NCI-H2029 (cell line): ENCODE measurements at regions not wholly inside any gene's neighbourhood (a gene's known extent, or its start where the extent isn't known, plus 50 kb on each side); places are given as distances from the start of the nearest gene placed in this dataset.

Experiments
- DNase-seq: peaks from one replicate; lab custom pipeline; 2025; lab: John Stamatoyannopoulos, UW

DNA sequence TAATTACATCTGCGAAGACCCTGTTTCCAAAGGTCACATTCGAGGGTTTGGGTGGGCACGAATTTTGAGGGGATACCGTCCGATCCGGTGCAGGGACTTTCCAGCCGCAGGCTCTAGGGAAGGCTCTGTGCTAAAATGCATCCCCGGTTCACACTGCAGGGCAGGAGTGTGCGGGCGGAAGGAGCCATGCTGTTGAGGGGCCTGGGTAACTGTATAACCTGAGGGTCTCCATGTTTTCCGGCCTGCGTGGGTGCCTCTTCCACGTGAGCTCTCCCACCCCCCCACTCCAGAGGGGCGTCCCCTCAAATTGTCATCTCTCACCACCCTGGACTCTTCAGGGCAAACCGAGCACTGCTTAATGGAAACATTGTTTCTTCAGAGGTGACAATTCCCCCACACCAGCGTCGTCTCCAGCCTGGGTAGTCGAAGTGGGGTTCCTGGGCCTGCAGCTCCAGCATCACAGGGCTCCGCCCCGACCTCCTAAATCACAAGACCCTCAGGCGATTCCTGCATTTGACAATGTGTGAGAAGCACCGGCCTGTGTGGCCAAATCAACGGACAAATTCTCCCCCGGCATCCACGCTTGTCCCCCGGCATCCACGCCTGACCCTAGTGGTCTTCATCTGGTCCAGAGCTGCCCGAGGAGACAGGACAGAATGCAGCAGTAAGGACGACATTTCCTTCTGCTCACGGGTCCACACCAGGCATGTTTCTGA, 51.2 kb downstream of the FOXL3 start:
- no peak for DNase-seq

DNA sequence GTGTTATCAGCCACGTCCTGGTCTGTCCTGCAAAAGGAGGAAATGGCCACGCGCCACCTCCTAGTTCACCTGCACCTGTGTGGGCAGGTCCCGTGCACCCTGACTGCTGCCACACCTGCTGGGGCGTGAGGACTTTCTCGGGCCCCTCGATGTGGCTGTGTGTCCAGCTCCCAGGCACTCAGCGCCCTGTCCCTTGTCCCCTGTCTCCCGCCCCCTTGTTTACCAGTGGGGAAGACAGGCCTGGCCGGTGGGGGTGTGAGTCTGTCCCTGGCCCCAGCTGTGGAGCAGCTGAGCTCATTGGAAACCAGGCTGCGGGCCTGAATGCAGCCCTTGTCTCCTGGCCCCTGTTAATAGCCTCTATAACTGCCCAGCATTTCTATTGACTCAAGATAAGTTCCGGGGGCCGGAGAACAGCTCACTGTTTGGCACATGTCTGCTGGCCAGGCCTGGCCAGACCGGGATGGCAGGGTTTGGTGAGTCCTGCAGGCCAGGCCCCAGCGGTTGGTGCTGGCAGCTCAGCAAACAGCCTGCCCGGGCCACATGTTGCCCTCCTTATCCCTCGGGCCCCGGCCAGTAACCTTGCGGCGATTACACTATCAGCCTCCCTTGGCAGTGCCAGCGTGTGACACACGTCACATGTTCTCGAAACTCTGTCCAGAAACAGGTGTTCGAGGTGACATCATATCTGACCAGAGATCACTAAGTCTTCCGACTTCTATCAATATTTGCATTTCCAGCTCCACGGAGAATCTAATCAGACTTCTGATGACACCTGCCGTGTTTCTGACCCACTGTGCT, 52.1 kb downstream of the FOXL3 start:
- DNase-seq = no peak

DNA sequence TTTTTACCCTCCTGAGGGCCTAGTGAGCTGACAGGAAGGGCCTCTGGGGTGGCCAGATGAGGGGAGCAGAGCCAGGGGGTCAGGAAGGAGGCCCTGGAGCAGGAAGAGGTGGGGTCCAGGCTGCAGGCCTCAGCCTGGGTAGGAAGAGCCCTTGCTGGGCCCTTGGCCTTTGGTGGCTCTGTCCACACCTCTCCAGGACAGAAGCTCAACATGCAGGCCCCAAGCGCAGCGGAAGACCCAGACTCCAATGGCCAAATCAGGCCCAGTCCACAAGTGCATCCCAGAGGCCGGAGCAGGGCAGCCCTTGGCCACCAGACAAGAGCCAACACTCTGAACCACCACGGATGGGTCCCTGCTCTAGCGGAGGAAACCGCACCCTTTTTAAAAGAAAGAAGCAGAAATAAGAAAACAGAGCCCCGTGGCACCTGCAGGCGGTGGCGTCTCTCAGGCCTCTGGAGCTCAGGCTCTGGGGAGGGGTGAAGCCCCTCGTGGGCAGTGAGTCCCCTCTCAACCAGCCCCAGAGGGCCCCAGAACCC, 52.8 kb downstream of the FOXL3 start:
- no peak for DNase-seq

DNA sequence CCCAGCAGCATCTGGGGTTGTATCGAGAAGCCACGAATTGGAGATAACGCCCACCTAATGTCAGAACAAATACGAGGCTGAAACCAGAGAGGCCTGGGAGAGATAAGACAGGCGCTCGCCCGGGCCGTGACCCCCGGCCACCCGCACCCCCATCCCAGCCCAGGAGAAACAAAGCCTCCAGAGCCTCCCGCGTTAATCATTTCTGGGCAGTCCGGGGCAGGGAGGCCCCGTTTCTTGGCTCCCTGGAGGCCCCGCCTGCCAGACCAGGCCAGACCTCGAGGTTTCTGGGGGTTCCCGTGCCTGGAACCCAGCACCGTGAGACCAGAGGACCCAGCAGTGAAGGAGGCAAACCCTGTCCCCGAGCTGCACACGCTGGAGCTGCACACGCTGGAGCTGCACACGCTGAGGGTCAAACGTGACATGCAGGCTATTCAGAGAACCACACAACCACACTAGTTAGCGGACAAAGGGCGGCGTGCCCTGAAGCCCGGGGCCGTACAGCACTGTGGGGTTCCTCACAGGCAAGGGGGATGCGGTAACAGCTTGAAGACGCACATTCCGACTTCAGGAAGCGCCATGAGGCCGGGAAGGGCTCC, 53.4 kb downstream of the FOXL3 start:
- DNase-seq = no peak

DNA sequence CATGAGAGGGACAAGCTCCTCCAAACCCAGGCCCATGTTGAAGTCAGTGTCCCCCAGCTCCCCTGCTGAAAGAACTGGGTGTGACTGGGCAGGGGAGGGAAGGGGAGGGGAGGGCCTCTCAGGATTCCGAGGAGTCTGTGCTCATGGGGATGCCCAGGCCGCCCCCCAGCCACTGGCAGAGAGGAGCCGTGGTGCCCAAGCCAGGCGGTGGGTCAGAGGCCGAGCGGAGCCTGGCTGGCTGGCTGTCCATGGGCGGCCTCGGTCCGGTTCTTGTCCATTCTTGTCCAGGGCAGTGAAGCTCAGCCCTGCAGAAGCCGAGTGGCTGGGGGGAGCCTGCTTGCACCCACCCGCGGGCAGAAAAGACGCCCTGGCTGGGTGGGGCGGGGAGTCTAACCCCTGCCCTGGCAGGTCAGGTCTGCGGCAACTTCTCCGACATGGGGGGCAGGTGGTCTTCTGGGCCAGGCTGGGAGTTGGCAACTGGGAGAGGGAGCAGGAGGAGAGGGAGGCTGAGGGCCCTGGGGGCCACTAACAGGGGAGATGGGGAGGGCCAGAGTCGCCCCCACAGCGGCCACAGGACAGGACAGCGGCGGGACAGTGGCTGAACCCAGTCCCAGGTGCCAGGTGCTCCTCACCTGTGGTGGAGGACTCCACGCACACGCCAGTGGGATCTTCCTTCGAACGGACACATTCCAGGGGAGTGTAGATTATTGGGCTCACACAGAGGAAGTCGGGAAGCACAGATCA, 54.1 kb downstream of the FOXL3 start:
- DNase-seq = no peak

DNA sequence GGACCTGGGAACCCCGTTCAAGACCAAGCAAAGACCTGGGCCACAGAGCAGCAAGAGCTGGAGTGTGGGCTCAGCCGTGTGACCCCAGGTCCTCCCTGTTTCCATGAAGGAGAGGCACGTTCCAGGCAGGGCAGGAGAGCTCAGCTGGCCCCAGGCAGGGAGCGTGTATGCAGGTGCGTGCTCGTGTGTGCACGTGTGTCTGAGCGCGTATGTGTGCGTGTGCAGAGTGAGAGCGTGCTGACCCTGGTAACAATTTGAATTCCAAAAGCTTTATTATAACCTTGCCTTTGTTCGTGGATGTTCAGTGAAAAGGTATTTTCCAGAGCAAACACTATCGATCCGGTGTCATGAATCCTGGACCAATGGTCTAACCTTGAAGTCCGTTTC, 54.6 kb downstream of the FOXL3 start:
- no peak for DNase-seq

DNA sequence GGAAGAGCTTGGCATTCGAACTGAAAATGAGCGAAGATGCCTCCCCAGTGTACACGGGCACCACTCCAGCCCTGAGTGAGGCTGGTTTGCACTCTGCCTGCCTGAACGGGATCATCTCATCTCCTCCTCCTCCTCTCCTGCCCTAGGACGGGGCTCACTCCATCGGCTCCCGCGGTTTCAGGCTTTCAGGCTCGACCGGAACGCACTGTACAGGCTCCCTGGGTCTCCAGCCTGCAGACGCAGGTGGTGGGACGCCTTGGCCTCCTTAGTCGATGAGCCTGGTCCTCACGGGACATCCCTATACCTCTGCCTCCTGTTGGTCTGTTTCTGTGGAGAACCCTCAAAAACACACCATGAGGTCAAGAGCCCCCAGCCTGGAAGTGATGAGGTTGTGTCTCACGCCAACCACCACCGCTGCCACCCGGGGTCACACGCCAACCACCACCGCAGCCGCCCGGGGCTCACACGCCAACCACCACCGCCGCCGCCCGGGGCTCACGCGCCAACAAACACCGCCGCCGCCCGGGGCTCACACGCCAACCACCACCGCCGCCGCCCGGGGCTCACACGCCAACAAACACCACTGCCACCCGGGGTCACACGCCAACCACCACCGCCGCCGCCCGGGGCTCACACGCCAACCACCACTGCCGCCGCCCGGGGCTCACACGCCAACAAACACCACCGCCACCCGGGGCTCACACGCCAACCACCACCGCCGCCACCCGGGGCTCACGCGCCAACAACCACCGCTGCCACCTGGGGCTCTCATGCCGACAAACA, 56.3 kb downstream of the FOXL3 start:
- DNase-seq = no peak

DNA sequence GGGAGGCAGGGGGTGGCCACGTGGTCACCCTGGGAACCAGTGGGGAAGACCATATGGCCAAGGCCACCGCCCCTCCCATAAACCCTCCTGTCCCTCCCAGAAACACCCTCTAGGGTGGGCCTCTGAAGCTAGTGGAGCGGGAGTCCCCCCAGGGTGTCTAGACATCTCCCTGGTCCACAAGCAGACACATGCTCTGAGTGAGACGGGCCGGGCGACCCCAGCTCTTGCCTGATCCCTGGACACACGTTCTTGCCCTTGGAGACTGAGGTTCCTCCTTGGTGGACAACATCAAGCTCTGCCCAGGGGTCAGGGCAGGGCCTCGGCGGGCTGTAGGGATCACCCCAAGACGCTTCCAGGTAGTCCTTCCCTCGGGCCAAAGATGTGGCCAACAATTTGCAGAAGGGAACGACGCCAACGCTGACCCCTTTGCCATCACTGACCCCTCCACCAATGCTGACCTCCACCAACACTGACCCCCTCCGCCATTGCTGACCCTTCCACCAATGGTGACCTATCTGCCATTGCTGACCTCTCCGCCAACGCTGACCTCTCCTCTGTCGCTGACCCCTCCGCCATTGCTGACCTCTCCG, 57.1 kb downstream of the FOXL3 start:
- no peak for DNase-seq

DNA sequence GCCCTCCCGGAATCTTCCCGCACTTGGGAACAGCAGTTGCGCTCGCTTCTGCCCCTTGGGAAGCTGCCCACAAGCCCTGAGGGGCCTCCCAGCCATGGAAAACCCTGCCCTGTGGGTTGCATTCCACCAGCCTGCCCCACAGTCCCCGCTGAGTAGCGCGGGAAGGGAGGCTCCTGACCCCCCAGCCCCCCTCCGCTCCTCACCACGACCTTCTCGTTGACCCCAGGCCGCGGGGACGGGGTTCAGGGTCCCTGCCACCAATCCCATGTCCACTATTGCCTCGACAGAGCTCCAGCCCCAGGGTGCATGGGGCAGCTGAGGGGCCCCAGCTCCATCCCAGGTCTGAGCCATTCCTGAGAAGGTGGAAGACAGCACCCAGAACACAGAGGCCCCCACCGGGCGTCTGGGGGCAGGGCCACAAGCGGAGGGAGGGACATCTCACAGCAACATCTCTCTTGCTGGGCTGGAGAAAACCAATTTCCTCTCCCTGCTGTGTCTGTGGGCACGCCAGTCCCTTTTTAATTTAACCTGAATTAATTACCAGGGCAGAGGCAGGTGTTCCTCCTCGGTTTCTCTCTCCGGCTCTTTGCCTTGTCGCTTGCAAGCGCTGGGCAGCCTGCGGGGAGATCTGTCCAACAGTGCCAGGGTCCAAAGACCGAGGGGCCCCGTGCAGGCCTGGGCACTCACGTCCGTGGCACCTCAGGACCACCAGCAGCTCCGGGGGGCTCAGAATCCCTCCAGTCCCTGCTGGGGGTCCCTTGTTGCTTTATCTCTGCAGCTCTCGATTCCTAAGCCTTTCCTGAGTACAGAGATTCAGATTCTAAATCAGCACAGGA, 57.9 kb downstream of the FOXL3 start:
- DNase-seq = no peak

DNA sequence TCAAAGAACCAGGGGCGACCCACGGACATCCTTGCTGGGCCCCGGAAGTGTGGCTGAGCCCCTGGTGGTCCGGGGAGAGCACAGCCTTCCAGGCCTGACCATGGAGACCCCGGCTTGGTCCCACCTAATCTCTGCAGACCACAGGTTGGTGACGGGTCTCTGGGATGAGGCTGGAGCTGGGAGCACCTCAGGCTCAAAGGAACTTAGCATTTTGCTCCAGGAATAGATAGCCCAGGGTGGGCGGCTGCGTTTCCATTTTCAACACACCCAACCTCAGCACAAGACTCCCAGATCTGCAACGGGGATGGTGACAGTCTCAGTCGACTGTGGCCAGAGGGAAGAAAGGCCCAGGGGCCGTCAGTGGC, 58.5 kb downstream of the FOXL3 start:
- no peak for DNase-seq

DNA sequence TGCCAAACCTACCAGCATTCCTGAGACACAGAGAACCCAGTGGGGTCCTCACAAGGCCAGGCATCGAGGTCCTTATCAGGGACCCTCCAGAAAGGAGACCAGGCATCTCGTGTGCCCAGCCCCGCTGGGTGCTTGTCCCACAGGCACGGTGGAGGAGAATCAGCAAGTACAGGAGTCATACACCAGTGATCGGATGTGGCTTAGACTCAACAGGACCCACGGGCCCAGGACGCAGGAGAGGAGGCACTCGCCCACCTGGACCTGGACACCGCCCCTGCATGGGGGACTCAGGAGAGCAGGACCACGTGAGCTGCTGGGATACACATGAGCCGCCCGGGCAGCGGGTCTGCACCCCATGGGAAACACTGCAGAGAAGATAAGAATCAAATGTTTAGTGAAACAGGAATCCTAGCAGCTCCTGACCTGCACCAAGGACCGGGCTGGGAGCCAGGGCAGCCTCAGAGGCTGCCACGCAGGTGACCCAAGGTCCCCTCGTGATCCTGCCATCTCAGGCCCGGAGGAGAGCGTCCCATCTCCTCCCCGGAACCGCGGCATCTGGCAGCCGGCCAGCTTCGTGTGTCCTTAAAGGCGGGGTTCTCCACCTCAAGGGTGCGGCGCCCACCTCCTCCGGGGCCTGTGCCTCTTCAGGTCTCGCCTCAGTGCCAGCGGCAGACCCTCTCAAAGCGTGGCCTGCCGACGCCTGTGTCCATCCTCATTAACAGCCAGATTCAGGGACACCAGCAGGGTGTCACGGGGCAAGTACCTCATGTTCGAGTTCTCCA, 59.2 kb downstream of the FOXL3 start:
- no peak for DNase-seq

DNA sequence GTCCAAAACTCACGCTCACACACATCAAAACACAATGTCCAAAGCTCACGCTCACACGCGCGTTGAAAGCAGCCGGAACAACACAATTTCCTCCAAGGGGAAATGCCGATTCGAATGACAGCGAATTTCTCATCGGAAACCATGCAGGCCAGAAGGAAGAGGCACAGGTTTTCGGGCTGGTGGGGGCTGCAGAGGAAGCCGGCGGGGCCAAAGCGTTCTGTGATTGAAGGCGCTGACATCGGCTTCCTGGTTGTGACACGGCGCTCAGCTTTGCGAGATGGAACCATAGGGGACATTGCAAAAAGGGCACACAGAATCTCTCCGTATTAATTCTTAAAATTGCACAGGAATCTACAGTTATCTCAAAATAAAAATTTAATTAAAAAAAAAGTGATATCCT, 61.3 kb downstream of the FOXL3 start:
- no peak for DNase-seq

DNA sequence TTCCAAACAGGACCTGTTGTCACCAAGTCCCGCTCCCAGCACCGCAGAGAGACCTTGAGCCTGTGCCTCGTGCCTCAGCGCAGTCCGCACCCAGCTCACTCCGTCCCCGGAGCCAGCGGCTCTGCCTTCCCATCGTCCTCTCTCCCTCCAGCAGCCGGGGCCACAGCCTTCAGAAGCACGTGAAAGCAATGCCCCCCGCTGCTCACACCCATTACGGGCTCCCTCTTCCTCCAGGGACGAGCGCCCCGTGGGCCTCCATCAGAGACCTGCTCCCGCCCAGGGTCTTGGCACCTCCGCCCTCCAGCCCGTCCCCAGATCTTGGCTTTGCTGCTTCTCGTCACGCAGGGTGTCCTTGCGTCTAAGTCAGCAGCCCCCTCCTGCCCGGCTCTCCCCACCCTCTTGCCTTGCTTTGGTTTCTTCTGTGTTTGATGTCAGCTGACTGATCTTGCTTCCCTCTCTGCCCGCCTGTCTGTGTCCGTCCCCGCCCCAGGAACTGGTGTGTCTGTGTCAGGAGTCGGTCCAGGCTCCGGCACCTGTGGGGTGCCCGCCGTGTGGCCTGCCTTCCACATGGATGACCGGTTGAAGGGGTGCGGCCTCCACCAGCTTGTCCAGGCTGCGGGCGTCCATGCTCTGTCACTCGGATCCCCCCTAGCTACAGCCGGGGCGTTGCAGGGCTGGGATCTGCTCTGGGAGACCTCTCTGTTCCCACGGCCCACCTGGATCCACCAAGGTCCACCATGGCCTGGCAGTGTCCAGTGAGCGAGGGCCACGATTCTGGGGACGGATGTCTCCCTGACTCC, 61.9 kb downstream of the FOXL3 start:
- no peak for DNase-seq

DNA sequence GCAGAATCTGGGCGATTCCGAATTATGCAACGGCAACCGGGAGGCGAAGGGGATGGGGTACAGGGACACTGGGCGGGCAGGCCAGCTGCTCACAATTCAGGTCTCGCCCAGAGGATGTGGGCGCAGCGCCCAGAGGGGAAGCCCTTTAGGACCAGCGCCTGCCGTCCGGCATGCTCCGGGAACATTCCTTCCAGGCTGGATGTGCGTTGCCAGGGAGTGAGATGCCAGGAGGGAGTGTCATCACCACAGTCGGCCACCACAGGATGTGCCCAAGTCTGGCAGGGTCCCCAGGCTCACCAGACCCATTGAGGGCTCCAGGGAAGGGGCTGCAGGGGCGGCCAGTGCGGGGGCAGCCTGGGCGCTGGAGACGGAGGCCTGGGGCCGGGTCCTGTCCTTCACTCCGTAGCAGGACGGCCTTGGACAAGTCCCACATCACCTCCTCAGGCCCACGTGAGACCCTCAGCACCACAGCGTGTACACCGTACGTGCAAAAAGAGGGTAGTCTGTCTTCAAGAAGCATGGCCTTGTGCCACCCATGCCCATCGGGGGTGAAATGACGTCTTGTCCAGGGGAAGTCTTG, 63.9 kb downstream of the FOXL3 start:
- DNase-seq = no peak

DNA sequence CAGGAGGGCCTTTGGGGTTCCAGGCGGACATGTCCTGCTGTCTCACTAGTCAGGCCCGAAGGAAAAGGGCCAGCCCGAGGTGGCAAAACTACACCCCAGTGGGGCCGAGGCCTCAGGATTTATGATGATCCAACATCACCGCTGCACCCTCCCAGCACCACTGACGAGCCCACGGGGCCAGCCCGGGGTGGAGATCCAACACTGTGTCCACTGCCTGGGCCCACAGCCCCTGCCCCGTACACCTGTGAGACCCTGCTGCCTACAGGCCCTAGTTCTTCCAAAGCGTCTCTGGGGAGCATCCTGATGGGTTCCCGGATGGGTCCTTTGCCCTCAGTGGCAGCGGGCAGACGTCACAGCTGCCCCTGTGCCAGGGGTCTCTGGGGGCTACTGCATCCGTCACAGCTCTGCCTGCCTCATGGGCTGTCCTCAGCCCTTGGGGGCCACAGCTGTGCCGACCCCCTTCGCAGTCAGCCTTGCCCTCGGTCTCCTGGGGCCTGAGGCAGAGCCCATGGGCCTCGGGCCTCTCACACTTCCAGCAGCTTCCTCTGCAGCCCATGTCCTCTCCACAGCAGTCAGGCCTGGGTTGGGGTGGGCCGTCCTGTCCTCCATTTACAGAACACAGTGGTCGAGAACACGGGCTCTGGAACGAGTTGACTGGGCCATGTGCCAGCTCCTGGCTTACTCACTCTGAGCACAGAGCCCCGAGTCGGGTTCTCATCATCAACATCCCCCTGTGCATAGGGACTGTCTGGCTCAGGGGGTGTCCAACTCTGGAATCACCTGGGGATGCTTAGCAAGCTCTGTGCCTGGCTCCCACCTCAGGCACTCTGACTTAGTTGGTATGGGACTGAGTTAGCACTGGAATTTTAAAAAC, 64.9 kb downstream of the FOXL3 start:
- DNase-seq = no peak

DNA sequence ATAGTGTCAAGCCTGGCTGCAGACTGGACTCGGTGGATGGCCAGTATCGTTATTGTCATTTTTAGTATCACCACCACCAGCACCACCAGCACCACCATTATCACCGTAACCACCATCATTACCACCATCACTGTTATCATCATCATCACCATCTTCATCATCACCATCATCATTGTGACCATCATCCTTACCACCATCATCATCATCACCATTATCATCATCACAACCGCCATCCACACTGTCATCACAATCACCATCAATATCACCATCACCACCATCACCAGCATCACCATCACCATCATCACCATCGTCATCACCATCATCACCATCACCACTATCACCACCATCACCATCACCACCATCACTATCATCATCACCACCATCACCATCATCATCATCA, 65.6 kb downstream of the FOXL3 start:
- no peak for DNase-seq

DNA sequence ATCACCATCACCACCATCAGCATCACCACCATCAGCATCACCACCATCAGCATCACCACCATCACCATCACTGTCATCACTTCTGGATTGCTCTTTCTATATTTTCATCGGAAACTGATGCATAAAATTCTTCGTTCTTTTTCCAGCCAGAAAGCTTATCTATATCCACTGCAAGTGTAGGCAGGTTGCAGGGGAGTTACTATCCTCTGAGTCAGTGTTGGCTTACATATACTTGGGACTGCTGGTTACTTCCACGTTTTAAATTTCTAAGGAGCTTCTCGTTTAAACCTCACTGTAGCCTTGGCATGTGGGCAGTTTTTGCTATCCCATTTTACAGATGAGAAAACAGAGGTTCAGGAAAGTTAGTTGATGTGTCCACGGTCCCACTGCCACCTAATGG, 66.1 kb downstream of the FOXL3 start:
- DNase-seq = no peak
